ENCODE measurements at regions not wholly inside any gene's neighbourhood (a gene's known extent, or its start where the extent isn't known, plus 50 kb on each side); places are given as distances from the start of the nearest gene placed in this dataset.

DNA sequence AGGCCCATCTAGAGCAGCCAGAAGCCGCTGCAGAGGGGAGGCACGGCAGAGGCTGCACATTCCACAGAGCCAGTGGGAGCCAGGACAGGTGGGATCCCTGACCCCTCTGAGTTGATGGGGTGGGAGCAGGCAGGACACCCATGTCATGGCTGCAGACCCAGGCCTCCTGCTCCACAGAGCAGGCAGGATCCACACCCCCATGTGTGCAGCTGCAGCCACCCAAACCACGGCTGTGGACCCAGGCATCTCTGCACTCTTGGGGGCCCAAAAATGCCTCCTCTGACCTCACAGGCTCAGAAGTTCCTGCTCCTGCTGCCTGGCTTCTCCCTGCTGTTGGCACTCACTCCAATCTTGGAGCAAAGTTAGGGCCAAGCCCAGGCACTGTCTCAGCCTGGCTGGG is 112.3 kb upstream of the TMEM18 start:
- Histone ChIP-seq H3K9me3 (no peaks in the 10 kb centered on the region), H3K36me3 (no peaks in the 10 kb centered on the region), H3K4me3 (no peak overlapping the region), H3K27me3 (no peaks in the 10 kb centered on the region), H3K27ac (no peak overlapping the region), H3K4me1 (no peaks in the 10 kb centered on the region)
- TF ChIP-seq POLR2A (IDR thresholded peaks at IDR 0.05) (no peak), CTCF (IDR thresholded peaks at IDR 0.05) (no peak), POLR2AphosphoS5 (IDR thresholded peaks at IDR 0.05; ENCODE audit: insufficient read depth in 1 of 2, low read depth in 1 of 2) (no peak)
- DNase-seq (ENCODE audit: extremely low spot score in 2 of 2): peak in 1 of 2 donors; percentile 28
- intact Hi-C loops (cut with DNase I): no loop called here

GRCh38 chr2:788227-789032 is 111.2 kb upstream of the TMEM18 start:
- peak in 1 of 2 donors; percentile 72 for DNase-seq (ENCODE audit: extremely low spot score in 2 of 2)
- Histone ChIP-seq H3K9me3 (no peaks in the 10 kb centered on the region), H3K4me1 (no peaks in the 10 kb centered on the region), H3K27ac (no peak overlapping the region), H3K27me3 (no peaks in the 10 kb centered on the region), H3K4me3 (no peak overlapping the region), H3K36me3 (no peaks in the 10 kb centered on the region)
- TF ChIP-seq CTCF (IDR thresholded peaks at IDR 0.05): no peak
- no peak for TF ChIP-seq POLR2AphosphoS5 (IDR thresholded peaks at IDR 0.05; ENCODE audit: insufficient read depth in 1 of 2, low read depth in 1 of 2)
- no peak for TF ChIP-seq POLR2A (IDR thresholded peaks at IDR 0.05)
- intact Hi-C loops (cut with DNase I): no loop called here

GRCh38 chr2:784753-785152 is 107.5 kb upstream of the TMEM18 start:
- intact Hi-C loops (cut with DNase I): no loop called here
- Histone ChIP-seq H3K27ac (no peak overlapping the region), H3K4me1 (no peaks in the 10 kb centered on the region), H3K4me3 (no peak overlapping the region), H3K27me3 (no peaks in the 10 kb centered on the region), H3K9me3 (no peaks in the 10 kb centered on the region), H3K36me3 (no peaks in the 10 kb centered on the region)
- no peak for TF ChIP-seq CTCF (IDR thresholded peaks at IDR 0.05)
- TF ChIP-seq POLR2A (IDR thresholded peaks at IDR 0.05): no peak
- DNase-seq (ENCODE audit: extremely low spot score in 2 of 2): no peak

GRCh38 chr2:780581-780980 is 103.4 kb upstream of the TMEM18 start:
- TF ChIP-seq POLR2A (IDR thresholded peaks at IDR 0.05) (no peak), CTCF (IDR thresholded peaks at IDR 0.05) (no peak), POLR2AphosphoS5 (IDR thresholded peaks at IDR 0.05; ENCODE audit: insufficient read depth in 1 of 2, low read depth in 1 of 2) (no peak)
- H3K4me3 ChIP-seq: no peak overlapping the region
- no peaks in the 10 kb centered on the region for H3K9me3 ChIP-seq
- no peak for DNase-seq (ENCODE audit: extremely low spot score in 2 of 2)
- no peaks in the 10 kb centered on the region for H3K27me3 ChIP-seq
- no peak overlapping the region for H3K27ac ChIP-seq
- no peaks in the 10 kb centered on the region for H3K36me3 ChIP-seq
- no peaks in the 10 kb centered on the region for H3K4me1 ChIP-seq
- intact Hi-C loops (cut with DNase I): no loop called here

- H3K4me1 ChIP-seq: no peaks in the 10 kb centered on the region
- no peaks in the 10 kb centered on the region for H3K36me3 ChIP-seq
- no peak overlapping the region for H3K27ac ChIP-seq
- intact Hi-C loops (cut with DNase I): no loop called here
- no peak overlapping the region for H3K4me3 ChIP-seq
- no peak for DNase-seq (ENCODE audit: extremely low spot score in 2 of 2)
- TF ChIP-seq CTCF (IDR thresholded peaks at IDR 0.05) (no peak), POLR2AphosphoS5 (IDR thresholded peaks at IDR 0.05; ENCODE audit: insufficient read depth in 1 of 2, low read depth in 1 of 2) (no peak), POLR2A (IDR thresholded peaks at IDR 0.05) (no peak)
- H3K9me3 ChIP-seq: no peaks in the 10 kb centered on the region
- no peaks in the 10 kb centered on the region for H3K27me3 ChIP-seq
These were observed 102.8 kb upstream of the TMEM18 start for GRCh38 chr2:780002-780401.
